ENCODE measurements at regions not wholly inside any gene's neighbourhood (a gene's known extent, or its start where the extent isn't known, plus 50 kb on each side); places are given as distances from the start of the nearest gene placed in this dataset.

DNA sequence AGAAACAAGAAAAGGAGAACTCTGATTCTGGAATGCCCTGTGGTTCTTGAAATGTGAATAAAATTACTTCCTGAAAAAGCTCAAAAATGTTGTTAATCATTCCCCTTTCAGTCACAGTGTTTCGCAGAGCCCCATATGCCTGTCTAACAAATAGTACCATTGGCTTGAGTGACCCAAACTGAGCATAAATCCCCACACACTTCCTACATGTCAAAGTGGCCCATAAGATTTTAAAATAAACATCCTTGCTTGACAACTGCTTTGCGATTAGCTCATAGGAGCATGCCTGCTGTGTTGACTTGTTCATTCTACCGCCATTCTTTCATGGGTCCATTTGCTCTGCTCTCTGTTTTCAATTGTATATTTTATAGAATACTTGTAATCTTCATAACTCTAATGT, 377.8 kb upstream of the SMIM21 start:
- ATAC-seq (no peak), DNase-seq (ENCODE audit: missing footprints) (no peak)
- intact Hi-C loops (cut with DNase I) = no loop called here

DNA sequence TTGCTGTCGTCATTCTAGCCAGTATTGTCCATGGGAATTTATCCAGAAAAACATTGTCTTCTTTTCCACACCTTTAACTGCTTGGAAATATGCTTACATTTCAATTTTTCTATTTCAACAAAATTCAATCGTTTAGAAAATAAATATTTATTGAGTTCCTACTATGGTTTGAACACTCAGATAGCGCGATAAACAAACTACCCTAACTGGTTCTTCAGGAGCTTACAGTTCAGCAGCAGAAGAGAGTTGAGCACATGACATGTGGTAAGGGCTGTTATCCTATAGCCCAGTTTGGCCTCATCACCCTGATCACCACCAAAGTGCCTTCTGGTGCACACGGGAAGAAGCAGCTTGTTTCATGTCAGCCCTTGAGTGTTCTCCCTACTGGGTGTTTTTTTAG, 375.2 kb upstream of the SMIM21 start:
- intact Hi-C loops (cut with DNase I) = no loop called here
- ATAC-seq (no peak), DNase-seq (ENCODE audit: missing footprints) (no peak)

DNA sequence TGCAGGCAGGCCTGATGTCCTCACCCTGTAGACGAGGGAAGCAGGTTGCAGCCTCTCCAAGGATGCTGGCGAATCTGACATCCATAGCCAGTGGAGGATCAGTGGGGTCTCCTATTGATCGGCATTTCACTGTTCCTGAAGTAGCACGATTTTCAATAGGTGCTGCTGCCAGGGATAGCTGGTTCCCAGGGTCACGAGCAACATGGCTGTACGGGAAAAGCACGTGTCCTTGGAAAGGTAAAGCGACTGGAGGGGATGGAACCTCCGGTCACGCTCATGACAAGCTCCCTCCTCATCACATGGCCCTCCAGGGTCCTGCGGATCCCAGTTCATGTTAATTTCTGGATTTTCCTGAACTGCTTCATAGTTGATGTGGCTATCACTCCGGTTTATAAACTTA, 373.7 kb upstream of the SMIM21 start:
- intact Hi-C loops (cut with DNase I) = no loop called here
- no peak for DNase-seq (ENCODE audit: missing footprints)
- no peak for ATAC-seq

DNA sequence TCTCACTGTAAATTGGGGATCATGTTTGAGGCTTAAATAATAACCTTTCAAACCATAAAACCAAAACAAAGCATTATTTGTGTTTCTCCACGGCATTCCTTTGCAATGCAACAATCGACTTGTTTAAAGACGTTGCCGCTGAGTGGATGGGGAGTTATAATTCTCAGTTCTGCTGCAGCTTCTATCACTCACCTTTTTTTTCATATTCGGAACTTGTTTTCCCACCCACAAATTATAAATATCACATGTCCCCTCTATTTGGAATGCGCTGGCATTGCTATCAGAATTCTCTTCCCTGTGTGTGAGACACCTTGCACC, 372.8 kb upstream of the SMIM21 start:
- DNase-seq (ENCODE audit: missing footprints) = no peak
- intact Hi-C loops (cut with DNase I) = no loop called here
- ATAC-seq = no peak

DNA sequence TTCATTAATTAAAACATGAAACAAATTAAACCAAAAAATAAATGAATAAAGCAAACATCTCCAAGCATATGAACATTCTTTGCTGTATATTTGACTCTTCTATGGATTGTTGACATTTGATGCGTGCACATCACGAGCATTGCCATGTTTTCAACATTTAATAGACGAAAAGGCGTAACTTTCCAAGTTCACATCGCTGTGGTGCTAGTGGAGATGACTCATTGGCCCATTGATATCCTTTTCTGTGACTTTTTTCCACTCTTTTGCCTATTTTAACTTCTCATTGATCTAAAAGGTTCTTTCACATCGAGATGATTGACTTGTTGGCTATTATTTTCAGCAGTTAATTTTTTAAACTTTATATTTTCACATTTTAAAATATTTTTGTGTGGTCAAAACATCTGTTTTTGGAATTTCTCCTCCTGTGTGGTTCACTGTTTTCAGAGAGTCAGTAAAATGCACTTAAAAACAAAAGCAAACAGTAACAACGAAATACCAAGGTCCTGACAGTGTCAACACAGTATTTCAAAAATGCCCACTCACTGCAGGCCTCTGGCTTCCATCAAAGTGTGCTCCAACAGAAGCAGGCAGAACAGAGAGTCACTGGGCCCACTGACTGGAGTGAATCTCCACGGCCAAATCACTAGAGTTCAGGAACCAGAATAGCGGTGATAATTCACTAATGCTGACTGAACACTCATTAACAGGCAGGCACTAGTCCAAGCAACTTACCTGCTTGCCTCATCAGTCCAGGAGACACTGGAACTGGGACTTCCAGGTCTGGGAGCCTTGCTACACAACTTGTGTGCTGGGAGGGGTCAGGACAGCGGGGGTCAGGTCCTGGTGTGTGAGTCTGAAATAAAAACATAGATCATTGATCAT, 372.2 kb upstream of the SMIM21 start:
- intact Hi-C loops (cut with DNase I) = no loop called here
- ATAC-seq (no peak), DNase-seq (ENCODE audit: missing footprints) (no peak)

DNA sequence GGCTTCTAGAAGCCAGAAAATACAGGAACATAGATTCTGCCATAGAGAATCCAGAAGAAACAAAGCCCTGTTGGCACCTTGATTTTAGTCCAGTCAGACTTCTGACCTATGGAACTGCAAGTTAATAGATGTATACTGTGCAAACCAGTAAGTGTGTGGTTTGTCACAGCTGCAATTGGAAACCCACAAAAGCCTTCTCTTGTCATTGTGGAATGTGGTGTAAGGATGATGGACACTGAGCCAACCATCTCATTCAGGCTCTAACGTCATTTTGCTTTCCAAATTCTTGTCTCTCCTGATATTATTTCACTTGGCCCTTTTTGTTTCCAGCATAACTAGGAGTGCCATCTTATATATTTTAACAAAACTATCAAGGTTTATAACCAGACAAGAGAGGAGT, 369.5 kb upstream of the SMIM21 start:
- no peak for DNase-seq (ENCODE audit: missing footprints)
- intact Hi-C loops (cut with DNase I) = no loop called here
- ATAC-seq = no peak

DNA sequence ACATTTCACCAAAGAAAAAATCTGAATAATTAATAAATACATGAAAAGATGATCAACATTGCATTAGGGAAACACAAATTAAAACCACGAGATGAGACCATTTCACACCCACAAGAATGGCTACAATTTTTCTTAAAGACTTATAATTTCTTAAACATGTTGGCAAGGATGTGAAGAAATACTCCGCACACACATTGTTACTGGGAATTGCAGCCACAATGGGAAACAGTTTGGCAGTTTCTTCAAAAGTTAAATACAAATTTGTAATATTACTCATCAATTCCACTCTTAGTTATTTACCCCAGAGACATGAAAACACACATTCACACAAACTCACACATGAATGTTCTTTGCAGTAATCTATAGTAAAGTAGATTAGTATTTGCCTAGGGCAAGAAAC, 363.3 kb upstream of the SMIM21 start:
- DNase-seq (ENCODE audit: missing footprints) (no peak), ATAC-seq (no peak)
- intact Hi-C loops (cut with DNase I) = no loop called here

DNA sequence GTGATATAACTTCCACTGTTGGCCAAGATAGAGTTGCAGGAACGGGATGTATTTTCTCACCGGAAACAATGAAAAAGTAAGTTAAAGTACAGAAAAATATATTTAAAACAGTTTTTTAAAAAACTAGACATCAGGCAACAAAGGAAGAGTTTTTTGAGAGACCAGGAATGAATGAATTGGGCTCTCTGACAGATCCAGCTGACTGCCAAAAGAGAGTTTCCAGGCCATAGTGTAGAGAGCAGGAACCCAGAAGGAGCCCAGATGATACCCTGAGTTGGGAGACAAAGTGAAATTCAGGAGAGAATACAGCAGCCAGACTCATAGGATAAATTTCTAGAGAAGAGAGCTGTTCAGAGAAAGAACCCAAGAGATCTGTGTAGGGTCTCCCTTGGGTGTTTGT, 362.6 kb upstream of the SMIM21 start:
- intact Hi-C loops (cut with DNase I) = no loop called here
- ATAC-seq = no peak

DNA sequence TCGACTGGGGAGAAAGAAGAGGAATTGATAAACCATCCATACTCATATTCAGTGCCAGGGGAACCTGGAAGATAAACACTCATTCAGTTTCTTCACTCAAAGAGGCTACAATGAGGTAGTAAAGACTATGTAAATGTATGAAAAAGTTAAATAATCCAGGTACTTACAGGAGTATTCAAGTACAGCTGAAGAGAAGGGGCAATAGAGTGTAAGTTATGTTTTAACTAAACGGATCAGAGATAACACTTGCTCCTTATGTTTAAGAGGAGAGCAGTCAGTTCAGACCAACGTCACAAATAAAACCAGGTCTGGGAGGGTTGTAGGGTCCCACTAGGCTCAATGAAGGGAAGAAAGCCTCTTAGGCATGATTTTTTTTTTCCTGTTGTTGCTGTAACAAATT, 358.3 kb upstream of the SMIM21 start:
- intact Hi-C loops (cut with DNase I) = no loop called here
- ATAC-seq (no peak), DNase-seq (ENCODE audit: missing footprints) (no peak)

More for the DNA sequence above, 362.6 kb upstream of the SMIM21 start:
- DNase-seq (ENCODE audit: missing footprints) = no peak

DNA sequence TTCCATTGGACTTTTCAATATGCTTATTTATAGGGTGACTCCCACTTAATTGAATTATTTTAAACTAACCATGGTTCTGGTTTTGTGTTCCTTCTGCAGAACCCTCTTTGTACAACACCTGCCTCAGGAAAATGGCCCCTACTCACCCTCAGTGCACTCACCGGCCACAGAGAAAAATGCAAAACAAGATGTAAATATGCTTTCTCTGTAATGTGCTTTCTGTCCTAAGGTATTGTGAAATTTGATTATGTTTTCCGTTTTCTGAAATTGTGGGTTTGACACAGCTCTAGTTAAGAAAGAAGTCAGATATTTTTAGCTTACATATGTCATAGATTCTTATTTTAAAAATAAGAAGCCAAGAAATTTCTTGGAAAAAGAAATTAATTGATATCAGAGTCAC, 357.7 kb upstream of the SMIM21 start:
- intact Hi-C loops (cut with DNase I) = no loop called here
- ATAC-seq (no peak), DNase-seq (ENCODE audit: missing footprints) (no peak)

DNA sequence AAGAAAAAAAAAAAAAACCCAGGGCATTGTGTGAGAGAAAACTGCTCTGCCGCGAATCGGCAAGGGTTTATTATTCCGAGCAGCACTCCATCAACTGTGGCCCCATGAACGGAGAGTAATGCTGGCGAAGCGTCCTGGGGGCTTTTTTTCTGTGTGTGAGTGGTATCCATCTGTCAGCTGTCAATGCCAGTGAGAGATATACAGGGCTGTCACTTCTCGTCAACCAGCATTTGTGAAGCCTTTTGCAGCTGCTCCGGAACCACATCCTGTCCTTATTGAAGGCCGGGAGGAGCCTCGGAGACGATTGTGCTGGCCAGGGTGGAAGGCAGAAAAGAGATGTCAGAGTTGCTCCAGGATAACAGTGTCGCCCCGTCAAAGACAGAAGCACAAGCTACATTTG, 356.9 kb upstream of the SMIM21 start:
- no peak for ATAC-seq
- intact Hi-C loops (cut with DNase I) = no loop called here
- no peak for DNase-seq (ENCODE audit: missing footprints)

DNA sequence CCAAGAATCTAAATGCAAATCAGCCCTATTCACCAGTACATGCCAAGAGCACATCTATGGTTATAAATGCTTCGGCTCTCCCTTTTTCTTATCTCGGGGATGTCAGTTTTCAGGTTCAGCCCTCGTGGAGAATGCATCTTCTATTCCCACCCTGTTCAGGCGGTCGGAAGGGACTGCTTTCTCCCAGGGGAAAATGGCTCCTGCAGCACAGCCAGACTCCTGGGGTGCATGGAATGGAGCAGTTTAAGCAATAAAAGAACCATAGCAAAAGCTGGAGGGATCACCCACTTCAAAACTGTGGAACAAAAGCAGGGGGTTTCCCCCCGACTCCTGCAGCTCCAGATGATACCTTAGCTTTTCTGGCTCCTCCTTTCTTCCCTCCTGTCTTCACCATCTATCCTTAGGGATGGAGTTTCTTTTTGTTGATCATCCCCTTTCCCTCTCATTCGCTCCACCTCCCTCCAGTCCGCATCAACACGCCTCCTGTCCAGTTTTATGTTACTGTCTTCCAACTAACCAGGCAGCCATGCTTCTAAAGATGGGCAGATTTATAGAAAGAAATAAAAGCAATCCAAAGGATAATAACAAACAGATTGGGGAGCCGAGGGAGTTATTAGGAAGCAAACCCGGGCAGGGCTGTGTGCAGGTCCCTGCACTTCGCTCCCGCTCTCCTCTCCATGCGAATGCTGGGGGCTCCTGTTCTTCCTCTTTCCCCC, 356.2 kb upstream of the SMIM21 start:
- DNase-seq (ENCODE audit: missing footprints) (no peak), ATAC-seq (no peak)
- intact Hi-C loops (cut with DNase I) = no loop called here

DNA sequence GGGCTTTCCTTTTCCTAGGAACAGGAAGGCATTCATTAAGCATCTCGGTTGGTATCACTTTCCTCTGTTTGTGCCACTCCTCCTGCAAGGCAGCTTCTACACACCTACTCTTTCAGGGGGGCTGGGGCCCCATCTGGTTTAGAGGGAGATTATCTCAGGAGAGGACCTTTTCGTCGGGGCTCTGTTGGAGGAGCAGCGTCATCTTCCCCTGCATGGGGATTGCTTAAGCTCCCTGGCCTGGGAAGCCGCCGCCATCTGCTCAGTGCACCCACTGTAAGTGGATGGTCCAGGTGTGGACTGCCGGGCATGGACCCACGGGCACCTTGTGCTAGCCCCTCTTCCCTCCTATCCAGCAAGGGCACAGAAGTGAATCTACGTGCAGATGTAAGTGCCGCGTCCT, 355.3 kb upstream of the SMIM21 start:
- no peak for ATAC-seq
- no peak for DNase-seq (ENCODE audit: missing footprints)
- intact Hi-C loops (cut with DNase I) = no loop called here

DNA sequence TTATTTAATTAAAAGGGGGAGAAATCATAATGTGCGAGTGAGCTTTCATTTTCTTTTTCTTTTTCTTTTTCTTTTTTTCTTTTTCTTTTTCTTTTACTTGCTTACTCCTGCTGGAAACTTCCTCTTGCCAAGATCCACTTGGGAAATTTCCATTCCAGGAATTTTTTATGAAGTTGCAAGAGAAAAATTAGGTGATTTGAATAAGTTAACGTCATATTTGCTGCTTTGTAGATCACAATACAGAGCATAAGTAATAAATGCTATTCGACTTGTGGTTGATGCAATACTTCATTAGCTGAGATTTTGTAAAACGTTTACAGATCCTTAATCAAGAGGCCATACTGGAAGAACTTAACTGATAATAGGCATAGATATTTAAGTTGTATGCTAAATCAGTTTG, 354.7 kb upstream of the SMIM21 start:
- DNase-seq (ENCODE audit: missing footprints) (no peak), ATAC-seq (no peak)

DNA sequence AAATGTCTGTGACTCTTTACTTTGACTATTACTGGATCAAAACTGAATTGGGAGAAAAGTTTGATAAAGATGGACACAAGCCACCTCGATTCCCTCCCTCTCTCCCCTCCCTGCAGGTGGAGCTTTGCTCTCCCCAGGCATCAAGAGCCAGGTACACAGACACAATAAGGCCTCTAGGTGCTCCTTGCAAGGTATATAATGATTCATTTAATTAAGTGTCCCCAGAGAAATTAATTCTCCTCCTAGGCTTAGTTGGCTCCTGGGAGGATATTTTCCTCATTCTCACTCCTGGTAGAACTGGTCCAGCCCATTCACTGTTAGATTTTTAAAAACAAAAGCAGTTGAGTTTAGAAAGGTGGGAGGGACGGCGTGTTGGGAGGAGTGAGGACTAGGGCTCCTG, 352.4 kb upstream of the SMIM21 start:
- ATAC-seq (no peak), DNase-seq (ENCODE audit: missing footprints) (no peak)
- intact Hi-C loops (cut with DNase I) = no loop called here

More for the DNA sequence above, 354.7 kb upstream of the SMIM21 start:
- intact Hi-C loops (cut with DNase I) = no loop called here

DNA sequence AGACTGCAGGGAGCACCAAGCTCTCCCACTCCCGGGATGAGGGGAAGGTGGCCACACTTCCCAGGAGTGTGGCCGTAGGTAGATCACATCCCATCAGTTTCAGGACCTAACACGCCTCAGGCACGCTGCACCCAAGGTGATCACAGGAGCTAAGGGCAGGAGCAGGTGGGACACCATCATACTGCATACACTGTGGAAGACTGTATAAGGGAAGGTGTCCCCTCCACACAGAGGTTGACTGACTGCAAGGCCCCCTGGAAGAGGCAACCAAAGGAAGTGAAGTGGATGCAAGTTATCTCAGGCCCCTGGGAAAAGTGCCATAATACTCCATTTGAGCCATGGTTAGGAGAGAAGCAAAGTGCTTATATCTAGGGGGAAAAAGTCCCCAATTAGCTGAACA, 351.9 kb upstream of the SMIM21 start:
- intact Hi-C loops (cut with DNase I) = no loop called here
- no peak for DNase-seq (ENCODE audit: missing footprints)
- no peak for ATAC-seq

DNA sequence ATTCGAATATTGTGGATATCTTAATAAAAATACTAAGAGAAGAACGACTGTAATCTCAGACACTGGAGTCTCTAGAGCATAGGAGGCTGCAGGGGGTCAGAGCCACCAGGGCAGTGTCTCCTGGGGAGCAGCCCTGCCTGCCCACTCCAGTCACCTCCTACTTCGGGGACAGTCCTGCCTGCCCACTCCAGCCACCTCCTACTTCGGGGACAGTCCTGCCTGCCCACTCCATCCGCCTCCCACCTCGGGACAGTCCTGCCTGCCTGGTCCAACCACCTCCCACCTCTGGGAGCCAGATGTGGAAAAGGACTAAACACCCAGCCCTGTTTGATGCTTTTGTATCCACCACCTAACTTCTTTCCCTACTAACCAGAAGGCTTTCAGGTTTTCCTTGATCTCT, 350.1 kb upstream of the SMIM21 start:
- ATAC-seq (no peak), DNase-seq (ENCODE audit: missing footprints) (no peak)
- intact Hi-C loops (cut with DNase I) = no loop called here

DNA sequence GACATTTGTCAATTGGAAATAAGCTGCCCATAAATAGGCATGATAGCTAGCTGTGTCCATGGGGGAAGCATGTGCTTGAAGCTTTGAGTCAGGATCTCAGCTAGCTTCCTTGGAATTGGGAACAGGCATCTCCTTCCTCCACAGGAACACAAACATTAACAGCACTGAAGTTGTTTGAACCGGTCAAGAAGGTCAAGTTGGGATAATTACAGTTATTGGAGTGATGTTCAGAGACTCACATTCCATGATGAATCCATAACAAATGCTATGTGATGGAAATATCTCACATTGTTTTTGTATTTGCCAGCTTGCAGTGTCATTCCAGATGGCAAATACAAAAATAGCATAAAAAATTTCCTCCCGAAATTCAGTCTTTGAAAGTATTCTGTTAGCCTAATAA, 347.6 kb upstream of the SMIM21 start:
- intact Hi-C loops (cut with DNase I) = no loop called here
- DNase-seq (ENCODE audit: missing footprints) (no peak), ATAC-seq (no peak)

DNA sequence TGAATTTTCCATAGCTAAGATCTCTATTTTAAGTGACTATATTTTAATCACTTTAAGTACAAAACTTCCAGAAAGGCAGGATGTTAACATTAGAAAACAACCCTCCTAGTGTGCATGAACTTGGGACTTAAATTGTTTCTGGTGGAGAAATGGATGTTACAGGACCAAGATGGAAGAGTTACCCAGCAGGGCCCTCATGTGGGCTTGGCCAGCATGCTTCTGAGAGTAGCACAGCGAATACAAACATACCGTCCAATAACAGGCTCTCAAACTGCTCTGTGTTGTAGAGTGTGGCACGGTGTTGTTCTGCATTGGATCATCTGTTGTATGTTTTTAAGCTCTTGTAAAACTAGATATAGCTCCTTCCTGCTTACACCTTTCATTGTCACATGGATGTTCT, 346.1 kb upstream of the SMIM21 start:
- ATAC-seq (no peak), DNase-seq (ENCODE audit: missing footprints) (no peak)
- intact Hi-C loops (cut with DNase I) = no loop called here

DNA sequence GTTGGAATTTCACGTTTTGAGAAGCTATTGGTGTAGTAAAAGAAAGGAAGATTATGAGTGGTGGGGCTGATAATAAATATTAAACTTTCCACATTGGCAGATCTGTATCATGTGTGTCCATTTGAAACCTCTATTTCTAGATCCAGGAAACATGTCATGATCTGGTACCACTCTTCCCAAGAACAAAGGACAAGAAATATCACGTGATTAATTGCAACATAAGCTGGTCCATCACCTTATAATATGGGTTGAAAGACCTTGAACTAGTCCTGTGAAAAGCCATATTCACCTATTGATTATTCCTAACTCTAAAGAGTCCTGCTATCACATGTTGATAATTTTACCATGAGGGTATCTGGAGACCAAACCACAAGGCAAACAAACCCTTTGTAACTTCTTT, 335.3 kb upstream of the SMIM21 start:
- no peak for DNase-seq (ENCODE audit: missing footprints)
- ATAC-seq = no peak
- intact Hi-C loops (cut with DNase I) = no loop called here

DNA sequence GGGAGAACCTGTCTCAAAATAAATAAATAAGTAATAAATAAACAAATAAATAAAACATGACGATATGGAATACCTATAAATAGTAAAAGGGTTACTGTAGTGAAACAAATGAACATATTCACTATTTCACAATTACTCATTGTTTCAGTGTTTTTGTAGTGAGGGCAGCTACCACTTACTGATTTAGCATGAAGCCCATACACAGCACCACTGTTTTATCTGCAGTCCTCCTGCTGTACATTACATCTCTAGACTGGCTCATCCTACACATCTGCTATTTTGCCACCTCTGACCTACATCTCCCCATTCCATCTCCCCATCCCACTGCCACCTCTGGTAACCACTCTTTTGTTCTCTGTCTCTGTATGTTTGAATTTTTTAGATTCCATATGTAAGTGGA, 332.7 kb upstream of the SMIM21 start:
- DNase-seq (ENCODE audit: missing footprints) (no peak), ATAC-seq (no peak)
- intact Hi-C loops (cut with DNase I) = no loop called here
